K562 (cell line): ENCODE measurements at regions not wholly inside any gene's neighbourhood (a gene's known extent, or its start where the extent isn't known, plus 50 kb on each side); places are given as distances from the start of the nearest gene placed in this dataset.

Experiments used
- ATAC-seq: fragments of 200-7000 bp; cut with Tn5 transposase; 3 replicates; pipeline ENCODE4 v1.9.1; 2020; ENCODE audit warnings: moderate library complexity
- BruUV-seq: library from RNA; stranded (reverse); fragments of 400-500 nt; replicated peaks from 2 replicates; lab custom pipeline; 2021; lab: Mats Ljungman, UMichigan
- CTCF ChIA-PET: fragments of 300-600 bp; formaldehyde crosslinking; extraction: SDS; loops from one replicate; lab custom pipeline; 2021; ENCODE audit warnings: low intra/inter-chr PET ratio; lab: Yijun Ruan, JAX
- POLR2A ChIA-PET: fragments of 300-600, 350-650 bp; sonication (Branson Sonifier 250); formaldehyde crosslinking; extraction: SDS; loops from one replicate; lab custom pipeline; 2021; ENCODE audit warnings: antibody characterized with exemption, inconsistent platforms; lab: Yijun Ruan, JAX
- DNase-seq, 4 experiments: peaks; one replicate each; pipeline versions ENCODE4 v3.0.0 to v3.0.0-alpha.2; 2011 to 2018; ENCODE audit warnings: low spot score in 3 of 4, mixed read lengths in 3 of 4; ENCODE audit errors: extremely low read depth in 1 of 4
- FAIRE-seq: peaks from 2 replicates; lab custom pipeline; 2011; peaks lifted over from hg19 to GRCh38; lab: Jason Lieb, UNC
- H2AFZ ChIP-seq: 2 replicates; pipeline ENCODE4 v1.6.0; 2011; ENCODE audit warnings: low read depth, low read length, control low read depth, inconsistent platforms
- H3K27ac ChIP-seq: fragments of 200-600 bp; 3 replicates; pipeline ENCODE4 v1.8.0; 2011; ENCODE audit warnings: low read depth, mild to moderate bottlenecking, control low read depth, inconsistent platforms, low read length, moderate library complexity, mixed read lengths; ENCODE audit errors: extremely low read depth
- H3K27me3 ChIP-seq, 2 experiments: fragments of 300-600 bp in 1 of 2; 2 replicates in 1 of 2; 3 replicates in 1 of 2; pipeline versions ENCODE4 v1.6.0 to v1.8.0; 2011; ENCODE audit warnings: inconsistent platforms in 2 of 2, low read length in 2 of 2, mild to moderate bottlenecking in 1 of 2, mixed read lengths in 1 of 2, moderate library complexity in 1 of 2; ENCODE audit not compliant: control insufficient read depth in 2 of 2, insufficient read depth in 2 of 2
- H3K36me3 ChIP-seq: fragments of 300-600 bp; 3 replicates; pipeline ENCODE4 v1.8.0; 2011; ENCODE audit warnings: mild to moderate bottlenecking, low read length, inconsistent platforms; ENCODE audit not compliant: control insufficient read depth, insufficient read depth
- H3K4me1 ChIP-seq, 2 experiments: fragments of 200-600 bp in 1 of 2; replicated peaks in 1 of 2; 2 replicates in 1 of 2; 3 replicates in 1 of 2; pipeline versions ENCODE4 v1.5.1 to v1.8.0; 2011; ENCODE audit warnings: inconsistent platforms in 2 of 2, low read length in 2 of 2, mild to moderate bottlenecking in 1 of 2, mixed read lengths in 1 of 2, moderate library complexity in 1 of 2; ENCODE audit not compliant: control insufficient read depth in 2 of 2, insufficient read depth in 2 of 2
- H3K4me2 ChIP-seq: 2 replicates; pipeline ENCODE4 v1.6.1; 2011; ENCODE audit warnings: low read length, control low read depth, inconsistent platforms, mixed read lengths; ENCODE audit not compliant: insufficient read depth
- H3K4me3 ChIP-seq: fragments of 200-600 bp; sonication (generic), shearing (Covaris generic); 2 replicates; pipeline ENCODE4 v1.5.1; 2016; ENCODE audit warnings: control low read depth, inconsistent platforms
- H3K79me2 ChIP-seq: fragments of 200-600 bp; 3 replicates; pipeline ENCODE4 v1.8.0; 2011; ENCODE audit warnings: low read length, inconsistent platforms; ENCODE audit not compliant: control insufficient read depth, insufficient read depth
- H3K9ac ChIP-seq, 2 experiments: 2 replicates each; pipeline versions ENCODE4 v1.6.0 to v1.6.1; 2011; ENCODE audit warnings: low read depth in 2 of 2, low read length in 2 of 2, control low read depth in 1 of 2, inconsistent platforms in 1 of 2, mild to moderate bottlenecking in 1 of 2, mixed read lengths in 1 of 2; ENCODE audit not compliant: insufficient read depth in 1 of 2
- H3K9me1 ChIP-seq: one replicate; pipeline ENCODE4 v1.6.0; 2011; ENCODE audit warnings: inconsistent platforms, mild to moderate bottlenecking, low read length, moderate library complexity; ENCODE audit not compliant: control insufficient read depth, insufficient read depth
- H3K9me3 ChIP-seq: replicated peaks from 2 replicates; pipeline ENCODE4 v1.5.1; 2011; ENCODE audit warnings: low read depth, low read length, inconsistent platforms; ENCODE audit not compliant: control insufficient read depth, insufficient read depth
- H4K20me1 ChIP-seq: replicated peaks from 2 replicates; pipeline ENCODE4 v1.6.1; 2011; ENCODE audit warnings: low read length, inconsistent platforms, mixed read lengths; ENCODE audit not compliant: control insufficient read depth, insufficient read depth
- E4F1 ChIP-seq: fragments of 250-450 bp; sonication (Bioruptor Pico); IDR thresholded peaks from 2 replicates; pipeline ENCODE4 v1.5.0; 2021; ENCODE audit warnings: mild to moderate bottlenecking, borderline replicate concordance
- FOS ChIP-seq: IDR thresholded peaks from 3 replicates; pipeline ENCODE4 v1.6.1; 2011; ENCODE audit not compliant: insufficient read length; ENCODE audit errors: extremely low read depth
- GTF2E2 ChIP-seq: fragments of 200-800 bp; sonication (Bioruptor generic); IDR thresholded peaks from 2 replicates; pipeline ENCODE4 v1.6.1; 2016; ENCODE audit warnings: missing genetic modification characterization, missing compliant biosample characterization
- NFIC ChIP-seq: fragments of 450-650 bp; IDR thresholded peaks from 2 replicates; pipeline ENCODE4 v1.6.1; 2017; ENCODE audit warnings: mild to moderate bottlenecking, inconsistent platforms
- OTX1 ChIP-seq: fragments of 450-650 bp; formaldehyde crosslinking; IDR thresholded peaks from 2 replicates; pipeline ENCODE4 v1.4.0; 2022; ENCODE audit warnings: mild to moderate bottlenecking
- POLR3A ChIP-seq: IDR thresholded peaks from 2 replicates; pipeline ENCODE4 v1.6.1; 2011; ENCODE audit warnings: borderline replicate concordance, mild to moderate bottlenecking, moderate library complexity; ENCODE audit not compliant: insufficient read length, insufficient read depth; ENCODE audit errors: extremely low read depth
- RHOXF2B ChIP-seq: fragments of 250-450 bp; sonication (Bioruptor Pico); conservative IDR thresholded peaks from 2 replicates; pipeline ENCODE4 v1.5.1; 2021
- SIX5 ChIP-seq, 2 experiments: IDR thresholded peaks; 2 replicates each; pipeline ENCODE4 v1.6.1; 2011; ENCODE audit warnings: low read length in 2 of 2, borderline replicate concordance in 1 of 2, low read depth in 1 of 2, mild to moderate bottlenecking in 1 of 2, moderate library complexity in 1 of 2; ENCODE audit not compliant: insufficient read depth in 1 of 2
- SRSF9 ChIP-seq: fragments of 200-400 bp; formaldehyde crosslinking; IDR thresholded peaks from 2 replicates; pipeline ENCODE4 v1.6.1; 2017; ENCODE audit warnings: low read depth, low read length, borderline replicate concordance
- TCFL5 ChIP-seq: fragments of 250-450 bp; sonication (Bioruptor Pico); conservative IDR thresholded peaks from 2 replicates; pipeline ENCODE4 v1.6.1; 2021; ENCODE audit warnings: mild to moderate bottlenecking, moderate library complexity, matching md5 sums
- VEZF1 ChIP-seq: fragments of 200-800 bp; sonication (Bioruptor generic); IDR thresholded peaks from 2 replicates; pipeline ENCODE4 v1.6.1; 2017; ENCODE audit warnings: missing genetic modification characterization, missing compliant biosample characterization
- ZC3H11A ChIP-seq: IDR thresholded peaks from 2 replicates; pipeline ENCODE4 v1.6.1; 2012; ENCODE audit warnings: low read depth, low read length, improper control_type of control experiment
- ZKSCAN3 ChIP-seq: fragments of 250-450 bp; sonication (Bioruptor Pico); IDR thresholded peaks from 2 replicates; pipeline ENCODE4 v1.4.0; 2020
- ZNF23 ChIP-seq: fragments of 250-450 bp; sonication (Bioruptor Pico); IDR thresholded peaks from 2 replicates; pipeline ENCODE4 v1.4.0; 2020; ENCODE audit warnings: mild to moderate bottlenecking
- ZNF282 ChIP-seq: sonication (generic); formaldehyde crosslinking; IDR thresholded peaks from 2 replicates; pipeline ENCODE4 v1.8.1; 2023; ENCODE audit warnings: missing genetic modification reagents
- in situ Hi-C: fragments of 300-500 bp; cut with MboI; formaldehyde crosslinking; loops from 4 replicates; pipeline ENCODE4 v1.15.0; 2018; ENCODE audit warnings: inconsistent platforms, mixed read lengths
- intact Hi-C: fragments of 100-400 bp; cut with micrococcal nuclease; formaldehyde crosslinking; loops from 2 replicates; pipeline ENCODE4 v1.14.2; 2022
- TF ChIP-seq, protein P1 (sequence below): sonication (generic); formaldehyde crosslinking; IDR thresholded peaks from 2 replicates; pipeline ENCODE4 v1.8.1; 2023; ENCODE audit warnings: mild to moderate bottlenecking, missing genetic modification reagents

DNA sequence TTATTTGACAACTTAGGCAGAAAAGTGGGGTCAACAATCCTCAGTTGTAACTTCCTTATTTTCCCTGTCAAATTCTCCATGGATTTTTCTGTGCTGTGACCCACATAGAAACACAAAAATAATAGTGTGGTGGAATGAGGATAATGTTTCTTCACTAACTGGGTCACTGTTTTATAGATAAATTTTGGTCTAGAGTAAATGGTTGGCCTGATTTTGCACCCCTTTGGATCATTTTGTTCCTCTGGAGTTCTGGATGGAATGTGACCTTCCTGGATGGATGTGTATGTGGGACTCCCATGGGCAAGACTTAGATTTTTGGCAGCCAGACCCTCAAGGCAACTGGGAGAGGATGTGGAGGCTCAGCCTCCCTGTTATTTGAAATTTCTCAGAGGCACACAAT lies 52.7 kb upstream of the RNU6-8 start:
- intact Hi-C loops (loop anchor here (1.0 to 2.0 kb wide), 3 partner anchors 127 to 213 kb away; no protein-coding TSS in a partner anchor), in situ Hi-C loops (loop anchor here (5.0 to 25.0 kb wide), 2 partner anchors 212 to 743 kb away; no protein-coding TSS in a partner anchor)
- BruUV-seq, result no TSS peak
- Histone ChIP-seq H3K9me3 (0 out of 2 replicates have a peak, but pooled peaks cover 2% of the 10 kb centered on the region), H4K20me1 (no peaks in the 10 kb centered on the region), H3K9me1 (no peaks in the 10 kb centered on the region), H3K79me2 (no peaks in the 10 kb centered on the region), H3K9ac (no peak overlapping the region), H3K27me3 (no peaks in the 10 kb centered on the region), H3K4me1 (peaks cover 4 to 15% of the 10 kb centered on the region in 2 experiments; a peak in 3 of 5 replicates), H3K4me2 (no peak overlapping the region), H3K27ac (no peak overlapping the region), H3K4me3 (no peak overlapping the region), H3K36me3 (no peaks in the 10 kb centered on the region), H2AFZ (no peak overlapping the region)
- TF ChIP-seq POLR3A (no peak), ZKSCAN3 (CRISPR knock-in tag) (no peak), FOS (no peak), SRSF9 (no peak), ZC3H11A (no peak), OTX1 (CRISPR knock-in tag) (no peak), RHOXF2B (no peak), TCFL5 (no peak), GTF2E2 (no peak), E4F1 (no peak), ZNF282 (no peak), VEZF1 (CRISPR knock-in tag) (no peak), SIX5 (IDR thresholded peaks at IDR 0.05; ENCODE audit: borderline replicate concordance in 1 of 2, insufficient read depth in 1 of 2, low read depth in 1 of 2, low read length in 2 of 2) (no peak), NFIC (no peak), ZNF23 (CRISPR knock-in tag) (no peak)
- TF ChIP-seq, protein P1, sequence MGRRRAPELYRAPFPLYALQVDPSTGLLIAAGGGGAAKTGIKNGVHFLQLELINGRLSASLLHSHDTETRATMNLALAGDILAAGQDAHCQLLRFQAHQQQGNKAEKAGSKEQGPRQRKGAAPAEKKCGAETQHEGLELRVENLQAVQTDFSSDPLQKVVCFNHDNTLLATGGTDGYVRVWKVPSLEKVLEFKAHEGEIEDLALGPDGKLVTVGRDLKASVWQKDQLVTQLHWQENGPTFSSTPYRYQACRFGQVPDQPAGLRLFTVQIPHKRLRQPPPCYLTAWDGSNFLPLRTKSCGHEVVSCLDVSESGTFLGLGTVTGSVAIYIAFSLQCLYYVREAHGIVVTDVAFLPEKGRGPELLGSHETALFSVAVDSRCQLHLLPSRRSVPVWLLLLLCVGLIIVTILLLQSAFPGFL (CRISPR knock-in tag), result no peak
- POLR2A ChIA-PET, result no interaction called here
- no peak for DNase-seq
- ATAC-seq, result no peak
- no peak for FAIRE-seq
- CTCF ChIA-PET, result interaction anchor here (2.3 kb wide), 1 partner anchor 321 kb away, joined by 11 read pairs; no protein-coding TSS in a partner anchor
